ENCODE measurements at regions not wholly inside any gene's neighbourhood (a gene's known extent, or its start where the extent isn't known, plus 50 kb on each side); places are given as distances from the start of the nearest gene placed in this dataset.

GRCh38 chr4:57658673-57659072 lies 548.5 kb upstream of the IGFBP7 start:
- H3K4me3 ChIP-seq (ENCODE audit: low read length) = no peak overlapping the region
- DNase-seq (no peak), ATAC-seq (no peak)
- Mint-ChIP-seq H3K27me3 (ENCODE audit: low read depth in 2 of 2) (no peaks in the 10 kb centered on the region), H3K9me3 (peaks cover 5% of the 10 kb centered on the region in 2 donors), H3K4me3 (no peak overlapping the region), H3K36me3 (no peaks in the 10 kb centered on the region), H3K4me1 (no peaks in the 10 kb centered on the region), H3K27ac (no peak overlapping the region)
- TF ChIP-seq, protein P1, sequence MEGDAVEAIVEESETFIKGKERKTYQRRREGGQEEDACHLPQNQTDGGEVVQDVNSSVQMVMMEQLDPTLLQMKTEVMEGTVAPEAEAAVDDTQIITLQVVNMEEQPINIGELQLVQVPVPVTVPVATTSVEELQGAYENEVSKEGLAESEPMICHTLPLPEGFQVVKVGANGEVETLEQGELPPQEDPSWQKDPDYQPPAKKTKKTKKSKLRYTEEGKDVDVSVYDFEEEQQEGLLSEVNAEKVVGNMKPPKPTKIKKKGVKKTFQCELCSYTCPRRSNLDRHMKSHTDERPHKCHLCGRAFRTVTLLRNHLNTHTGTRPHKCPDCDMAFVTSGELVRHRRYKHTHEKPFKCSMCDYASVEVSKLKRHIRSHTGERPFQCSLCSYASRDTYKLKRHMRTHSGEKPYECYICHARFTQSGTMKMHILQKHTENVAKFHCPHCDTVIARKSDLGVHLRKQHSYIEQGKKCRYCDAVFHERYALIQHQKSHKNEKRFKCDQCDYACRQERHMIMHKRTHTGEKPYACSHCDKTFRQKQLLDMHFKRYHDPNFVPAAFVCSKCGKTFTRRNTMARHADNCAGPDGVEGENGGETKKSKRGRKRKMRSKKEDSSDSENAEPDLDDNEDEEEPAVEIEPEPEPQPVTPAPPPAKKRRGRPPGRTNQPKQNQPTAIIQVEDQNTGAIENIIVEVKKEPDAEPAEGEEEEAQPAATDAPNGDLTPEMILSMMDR (IDR thresholded peaks at IDR 0.05) = no peak
- intact Hi-C loops (cut with micrococcal nuclease) = no loop called here
- H3K27ac ChIP-seq (ENCODE audit: low read length) = no peak overlapping the region
- no peaks in the 10 kb centered on the region for H3K4me1 ChIP-seq (ENCODE audit: control insufficient read depth, insufficient read depth, low read length)
- H3K27me3 ChIP-seq (ENCODE audit: control insufficient read depth, insufficient read depth, low read length) = no peaks in the 10 kb centered on the region
- H3K36me3 ChIP-seq (ENCODE audit: control insufficient read depth, insufficient read depth, low read length) = no peaks in the 10 kb centered on the region
- no peaks in the 10 kb centered on the region for H3K9me3 ChIP-seq (ENCODE audit: control insufficient read depth, insufficient read depth, low read length)

GRCh38 chr4:57658188-57658587 lies 548.0 kb upstream of the IGFBP7 start:
- no peak overlapping the region for H3K4me3 Mint-ChIP-seq
- ATAC-seq (no peak), DNase-seq (no peak)
- no peak overlapping the region for H3K27ac Mint-ChIP-seq
- H3K4me1 Mint-ChIP-seq = no peaks in the 10 kb centered on the region
- intact Hi-C loops (cut with micrococcal nuclease) = no loop called here
- Histone ChIP-seq H3K4me1 (ENCODE audit: control insufficient read depth, insufficient read depth, low read length) (no peaks in the 10 kb centered on the region), H3K9me3 (ENCODE audit: control insufficient read depth, insufficient read depth, low read length) (no peaks in the 10 kb centered on the region), H3K4me3 (ENCODE audit: low read length) (no peak overlapping the region), H3K36me3 (ENCODE audit: control insufficient read depth, insufficient read depth, low read length) (no peaks in the 10 kb centered on the region), H3K27ac (ENCODE audit: low read length) (no peak overlapping the region), H3K27me3 (ENCODE audit: control insufficient read depth, insufficient read depth, low read length) (no peaks in the 10 kb centered on the region)
- no peaks in the 10 kb centered on the region for H3K36me3 Mint-ChIP-seq
- no peaks in the 10 kb centered on the region for H3K27me3 Mint-ChIP-seq (ENCODE audit: low read depth in 2 of 2)
- WGBS (ENCODE audit: insufficient coverage) = 82% methylated on average over 3 of the region's 3 CpGs
- H3K9me3 Mint-ChIP-seq = peaks cover 5% of the 10 kb centered on the region in 2 donors
- TF ChIP-seq, protein P1 (IDR thresholded peaks at IDR 0.05) = no peak

GRCh38 chr4:57655342-57655741 lies 545.2 kb upstream of the IGFBP7 start:
- WGBS (ENCODE audit: insufficient coverage) = 71% methylated on average over 1 of the region's 1 CpG
- no peak overlapping the region for H3K4me3 Mint-ChIP-seq
- no peaks in the 10 kb centered on the region for H3K4me1 Mint-ChIP-seq

GRCh38 chr4:57652779-57653178 lies 542.6 kb upstream of the IGFBP7 start:
- Mint-ChIP-seq H3K27me3 (ENCODE audit: low read depth in 2 of 2) (no peaks in the 10 kb centered on the region), H3K36me3 (no peaks in the 10 kb centered on the region), H3K4me3 (no peak overlapping the region), H3K27ac (no peak overlapping the region), H3K9me3 (peaks cover 2 to 4% of the 10 kb centered on the region in 2 donors), H3K4me1 (no peaks in the 10 kb centered on the region)
- Histone ChIP-seq H3K9me3 (ENCODE audit: control insufficient read depth, insufficient read depth, low read length) (no peaks in the 10 kb centered on the region), H3K27me3 (ENCODE audit: control insufficient read depth, insufficient read depth, low read length) (no peaks in the 10 kb centered on the region), H3K4me1 (ENCODE audit: control insufficient read depth, insufficient read depth, low read length) (no peaks in the 10 kb centered on the region), H3K4me3 (ENCODE audit: low read length) (no peak overlapping the region), H3K27ac (ENCODE audit: low read length) (no peak overlapping the region), H3K36me3 (ENCODE audit: control insufficient read depth, insufficient read depth, low read length) (no peaks in the 10 kb centered on the region)
- WGBS (ENCODE audit: insufficient coverage) = 94% methylated on average over 2 of the region's 2 CpGs
- TF ChIP-seq, protein P1 (IDR thresholded peaks at IDR 0.05) = no peak
- intact Hi-C loops (cut with micrococcal nuclease) = no loop called here
- DNase-seq (no peak), ATAC-seq (no peak)

More at GRCh38 chr4:57655342-57655741, 545.2 kb upstream of the IGFBP7 start:
- ATAC-seq = no peak
- no peak overlapping the region for H3K4me3 ChIP-seq (ENCODE audit: low read length)
- TF ChIP-seq, protein P1 (IDR thresholded peaks at IDR 0.05) = no peak
- intact Hi-C loops (cut with micrococcal nuclease) = no loop called here
- no peak for DNase-seq
- Mint-ChIP-seq H3K27me3 (ENCODE audit: low read depth in 2 of 2) (no peaks in the 10 kb centered on the region), H3K36me3 (no peaks in the 10 kb centered on the region), H3K27ac (no peak overlapping the region), H3K9me3 (peaks cover 4 to 5% of the 10 kb centered on the region in 2 donors)
- no peak overlapping the region for H3K27ac ChIP-seq (ENCODE audit: low read length)
- H3K9me3 ChIP-seq (ENCODE audit: control insufficient read depth, insufficient read depth, low read length) = no peaks in the 10 kb centered on the region
- H3K36me3 ChIP-seq (ENCODE audit: control insufficient read depth, insufficient read depth, low read length) = no peaks in the 10 kb centered on the region
- H3K4me1 ChIP-seq (ENCODE audit: control insufficient read depth, insufficient read depth, low read length) = no peaks in the 10 kb centered on the region
- H3K27me3 ChIP-seq (ENCODE audit: control insufficient read depth, insufficient read depth, low read length) = no peaks in the 10 kb centered on the region

Measured in natural killer cell (primary cell).